ENCODE measurements at regions not wholly inside any gene's neighbourhood (a gene's known extent, or its start where the extent isn't known, plus 50 kb on each side); places are given as distances from the start of the nearest gene placed in this dataset.

GRCh38 chrX:138294951-138295350 is 416.6 kb downstream of the FGF13 start:
- TF ChIP-seq CTCF (IDR thresholded peaks at IDR 0.05) (no peak), POLR2A (IDR thresholded peaks at IDR 0.05) (no peak), EP300 (IDR thresholded peaks at IDR 0.05) (no peak)
